HT-29 (cell line): ENCODE measurements at regions not wholly inside any gene's neighbourhood (a gene's known extent, or its start where the extent isn't known, plus 50 kb on each side); places are given as distances from the start of the nearest gene placed in this dataset.

Source experiments
- DNase-seq: peaks from one replicate; pipeline ENCODE4 v3.0.0-alpha.2; 2015; ENCODE audit warnings: low spot score

DNA sequence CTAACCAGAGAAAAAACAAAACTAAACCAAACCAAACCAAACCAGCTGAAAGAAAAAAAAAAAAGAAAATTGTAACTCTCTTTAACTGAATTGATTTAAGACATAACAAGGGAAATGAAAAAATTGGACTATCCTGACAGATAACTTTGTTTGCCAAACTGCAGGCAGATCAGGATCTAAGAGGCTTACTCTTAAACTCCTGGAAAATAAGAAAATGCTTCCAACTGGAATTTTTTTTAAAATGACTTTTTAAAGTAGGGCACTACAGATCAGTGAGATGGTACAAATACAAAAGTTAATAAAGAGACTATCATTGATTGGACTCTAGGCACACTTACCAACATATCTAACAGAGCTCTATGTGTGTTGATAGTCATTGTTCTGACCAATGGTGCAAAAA, 125.5 kb upstream of the KCNJ16 start:
- DNase-seq: no peak

- no peak for DNase-seq
Measured at GRCh38 chr17:69949973-69950695, 124.9 kb upstream of the KCNJ16 start.

DNA sequence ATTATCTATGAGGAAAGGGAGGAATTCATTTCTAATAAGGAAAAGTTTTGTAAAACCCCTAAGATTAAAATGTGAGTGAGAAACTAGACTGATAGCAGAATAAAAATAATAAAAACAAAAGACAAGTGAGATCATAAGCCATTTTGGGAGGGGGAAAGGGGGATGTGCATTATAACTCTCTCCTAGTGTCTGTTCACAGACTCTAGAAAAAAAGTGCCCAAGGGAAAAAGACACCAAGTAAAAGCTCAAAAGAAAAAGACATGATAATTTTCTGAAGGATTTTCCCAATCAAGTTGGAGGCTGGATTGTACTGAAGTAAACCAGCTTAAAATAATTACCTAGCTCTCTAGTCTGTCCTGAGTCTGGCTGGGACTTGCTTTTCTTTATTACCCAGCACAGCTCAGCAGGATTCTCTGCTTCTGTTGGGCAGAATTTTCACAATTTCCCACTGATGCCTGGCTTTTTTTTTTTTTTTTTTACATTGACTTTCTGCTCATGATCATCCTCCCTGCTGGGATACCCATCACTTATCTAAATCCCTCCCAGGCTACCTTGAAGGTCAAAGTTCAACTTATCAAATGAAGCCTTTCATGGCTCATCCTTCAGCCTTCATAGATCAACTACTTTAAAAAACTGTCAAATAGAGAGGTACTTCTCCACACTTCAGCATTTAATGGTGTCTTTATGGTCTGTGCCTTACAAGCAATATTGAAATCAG, 124.2 kb upstream of the KCNJ16 start:
- DNase-seq: no peak

DNA sequence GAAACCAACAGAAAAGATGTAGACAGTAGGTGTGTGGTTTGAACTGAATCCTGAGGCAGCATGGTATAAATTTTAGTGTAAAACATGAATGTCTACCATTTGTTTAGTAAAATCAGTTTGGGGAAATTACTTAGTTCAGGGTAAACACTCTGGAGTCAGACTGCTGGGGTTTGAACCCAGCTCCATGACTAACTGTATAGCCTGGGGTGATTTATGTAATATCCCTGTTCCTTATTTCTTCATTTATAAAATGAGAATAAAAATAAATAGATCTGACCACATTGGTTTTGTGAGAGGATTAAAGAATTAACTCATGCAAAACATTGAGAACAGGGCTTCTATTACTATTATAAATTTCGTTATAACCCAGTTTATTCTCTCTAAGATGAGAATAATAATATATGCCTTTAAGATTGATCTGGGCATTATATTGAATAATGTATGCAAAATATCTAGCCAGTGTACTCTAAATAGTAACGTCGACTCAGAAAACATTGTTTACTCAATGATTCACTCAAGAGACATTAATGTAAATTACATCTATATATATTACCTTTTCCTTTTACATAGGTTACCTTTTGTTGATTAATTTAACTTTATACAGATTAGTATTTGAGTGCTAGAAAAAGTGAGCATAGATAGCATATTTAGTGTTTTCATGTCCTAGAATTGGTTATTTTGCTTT, 120.6 kb upstream of the KCNJ16 start:
- no peak for DNase-seq

- no peak for DNase-seq
Measured at GRCh38 chr17:69958063-69958462, 117.0 kb upstream of the KCNJ16 start.

DNA sequence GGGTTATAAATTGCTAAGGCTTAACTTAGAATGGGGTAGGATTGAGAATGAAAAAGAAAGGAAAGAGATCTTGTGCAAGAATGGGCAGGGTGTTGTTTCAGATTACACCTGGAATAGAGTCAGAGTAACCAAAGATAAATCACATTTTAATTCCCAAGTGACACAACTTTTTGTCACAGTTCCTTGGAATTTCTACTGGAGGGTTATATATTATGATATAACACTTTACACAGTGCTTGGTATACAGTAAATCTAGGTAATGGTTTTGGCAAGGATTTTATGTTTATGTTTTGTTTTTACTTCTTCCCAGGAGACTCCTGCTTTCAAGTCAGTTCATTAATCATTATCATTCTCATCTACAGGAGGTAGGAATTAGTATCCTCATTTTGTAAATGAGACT, 115.7 kb upstream of the KCNJ16 start:
- no peak for DNase-seq

GRCh38 chr17:69960755-69961154, 114.3 kb upstream of the KCNJ16 start:
- no peak for DNase-seq

- DNase-seq: no peak
Measured at GRCh38 chr17:69961501-69962145, 113.4 kb upstream of the KCNJ16 start.

DNA sequence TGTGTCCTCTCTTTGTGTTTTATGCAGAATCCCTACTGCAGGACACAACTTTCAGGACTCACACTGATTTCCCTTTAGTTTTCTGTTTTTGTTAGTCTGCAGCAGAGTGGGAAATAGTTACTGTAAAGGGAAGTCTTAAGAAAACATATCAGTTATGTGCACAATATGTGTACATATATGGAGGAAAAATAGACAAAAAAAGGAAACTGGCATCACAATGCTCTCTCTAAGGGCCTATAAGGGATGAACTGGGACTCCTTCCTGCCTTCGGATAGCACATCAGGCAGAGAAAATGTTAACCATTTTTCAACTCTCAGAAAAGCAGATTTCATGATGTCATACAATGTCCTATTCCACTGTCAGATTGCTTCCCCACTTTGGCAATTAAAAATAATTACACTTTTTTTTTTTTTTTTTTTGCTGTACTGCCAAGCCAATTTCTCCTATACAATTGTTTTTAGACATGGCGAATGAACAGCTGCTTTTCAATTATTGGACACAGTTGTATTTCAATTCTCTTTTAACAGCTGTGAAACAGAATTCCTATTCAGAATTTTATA, 112.5 kb upstream of the KCNJ16 start:
- no peak for DNase-seq

GRCh38 chr17:69967910-69968411, 107.1 kb upstream of the KCNJ16 start:
- DNase-seq: no peak

DNA sequence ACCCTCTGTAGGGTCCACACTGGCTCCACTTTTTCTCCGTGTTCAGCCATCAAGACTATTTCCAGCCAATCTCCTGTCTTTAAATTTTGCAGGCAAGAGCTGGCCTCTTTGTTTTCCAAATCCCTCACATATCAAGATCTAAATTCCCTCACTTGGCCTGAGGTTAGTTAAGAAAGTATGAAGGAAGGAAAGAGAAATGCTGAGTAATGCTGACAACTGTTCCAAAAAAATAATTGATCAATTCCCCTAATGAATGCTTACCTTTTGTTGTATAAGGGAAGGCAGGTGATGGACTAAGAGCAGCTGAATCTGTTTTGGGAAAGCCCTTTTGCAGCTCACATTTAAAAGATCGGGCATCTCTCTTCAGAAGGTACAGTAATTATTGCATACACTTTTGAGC, 105.1 kb upstream of the KCNJ16 start:
- DNase-seq: no peak

DNA sequence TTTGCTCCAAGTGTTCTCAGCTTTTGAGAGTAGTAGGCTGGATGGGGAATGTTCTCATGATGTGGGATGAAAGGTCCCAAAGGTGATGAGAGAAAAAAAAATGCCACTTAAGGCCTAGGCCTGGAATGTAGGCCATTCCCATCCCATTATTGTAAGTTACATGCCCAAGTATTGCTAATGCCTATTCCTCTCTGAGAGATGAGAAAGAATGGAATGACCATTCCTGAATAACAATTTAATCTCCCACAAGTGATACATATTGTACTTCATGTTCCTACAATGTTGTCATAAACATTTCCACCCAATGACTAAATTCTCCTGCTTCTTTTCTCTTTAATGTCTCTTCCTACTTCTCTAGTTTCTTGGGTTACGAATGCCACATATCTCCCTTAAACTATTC, 102.8 kb upstream of the KCNJ16 start:
- DNase-seq: no peak

- DNase-seq: no peak
Measured at GRCh38 chr17:69975808-69976207, 99.2 kb upstream of the KCNJ16 start.

- DNase-seq: no peak
Measured at GRCh38 chr17:69978056-69978646, 96.9 kb upstream of the KCNJ16 start.

- no peak for DNase-seq
Measured at GRCh38 chr17:69981441-69981840, 93.6 kb upstream of the KCNJ16 start.

- no peak for DNase-seq
Measured at GRCh38 chr17:69995476-69995875, 79.5 kb upstream of the KCNJ16 start.

GRCh38 chr17:69997332-69997731, 77.7 kb upstream of the KCNJ16 start:
- no peak for DNase-seq

- no peak for DNase-seq
Measured at GRCh38 chr17:69999253-69999652, 75.8 kb upstream of the KCNJ16 start.

GRCh38 chr17:70006159-70006558, 68.9 kb upstream of the KCNJ16 start:
- no peak for DNase-seq

DNA sequence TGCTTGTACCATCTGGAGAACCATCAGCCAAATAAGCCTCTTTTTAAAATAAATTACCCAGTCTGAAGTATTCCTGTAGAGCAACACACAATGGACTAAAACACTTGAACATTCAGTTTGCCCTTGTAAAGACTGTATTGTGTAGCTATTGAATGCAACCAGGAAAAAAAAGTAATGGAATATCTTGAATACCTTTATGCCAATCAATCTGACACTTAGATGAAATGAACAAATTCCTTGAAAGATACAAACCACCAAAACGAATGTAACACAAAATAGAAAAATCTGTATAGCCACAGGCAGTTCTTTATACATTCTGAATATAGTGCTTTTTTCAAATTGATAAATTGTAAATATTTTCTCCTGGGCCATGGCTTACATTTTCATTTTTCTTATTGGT, 63.3 kb upstream of the KCNJ16 start:
- DNase-seq: no peak

GRCh38 chr17:70013911-70014310, 61.1 kb upstream of the KCNJ16 start:
- no peak for DNase-seq
